OCI-LY3 (cell line): ENCODE measurements at regions not wholly inside any gene's neighbourhood (a gene's known extent, or its start where the extent isn't known, plus 50 kb on each side); places are given as distances from the start of the nearest gene placed in this dataset.

Experiments used
- CTCF ChIP-seq: fragments of 200-600, 300-600 bp; sonication (generic); IDR thresholded peaks from 2 replicates; pipeline ENCODE4 v1.5.1; 2014; ENCODE audit warnings: antibody characterized with exemption, low read length, low read depth
- EZH2phosphoT487 ChIP-seq: fragments of 200-600 bp; shearing (Covaris generic); IDR thresholded peaks from 2 replicates; pipeline ENCODE4 v1.6.1; 2018; ENCODE audit warnings: antibody characterized with exemption, mixed run types, low read depth

DNA sequence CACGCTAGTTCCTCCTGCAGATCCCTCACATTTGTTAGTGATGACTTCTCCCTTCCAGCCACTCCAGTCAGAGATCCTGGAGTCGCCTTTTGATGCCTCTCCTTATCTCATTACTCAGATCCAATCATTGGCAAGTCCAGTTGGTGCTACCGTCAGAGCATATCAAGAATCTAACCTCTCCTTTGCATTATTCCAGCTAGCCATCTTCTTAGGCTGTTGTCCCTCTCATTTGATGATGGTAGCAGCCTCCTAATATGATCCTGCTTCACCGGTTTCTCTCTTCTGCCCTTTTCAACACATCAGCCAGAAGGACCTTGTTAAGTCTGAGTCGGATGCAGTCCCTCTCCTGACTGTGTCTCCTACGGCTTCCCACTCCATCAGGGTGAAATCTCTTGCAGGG, 305.6 kb downstream of the THBS2 start:
- TF ChIP-seq CTCF, result no peak
- no peak for TF ChIP-seq EZH2phosphoT487
